SKM-1 treated with dmso at 0.1 percent for 144 hours (cell line): ENCODE measurements at regions not wholly inside any gene's neighbourhood (a gene's known extent, or its start where the extent isn't known, plus 50 kb on each side); places are given as distances from the start of the nearest gene placed in this dataset.

Experiments used
- DNase-seq: peaks from one replicate; lab custom pipeline; 2025; ENCODE audit not compliant: unreplicated experiment; lab: John Stamatoyannopoulos, UW

DNA sequence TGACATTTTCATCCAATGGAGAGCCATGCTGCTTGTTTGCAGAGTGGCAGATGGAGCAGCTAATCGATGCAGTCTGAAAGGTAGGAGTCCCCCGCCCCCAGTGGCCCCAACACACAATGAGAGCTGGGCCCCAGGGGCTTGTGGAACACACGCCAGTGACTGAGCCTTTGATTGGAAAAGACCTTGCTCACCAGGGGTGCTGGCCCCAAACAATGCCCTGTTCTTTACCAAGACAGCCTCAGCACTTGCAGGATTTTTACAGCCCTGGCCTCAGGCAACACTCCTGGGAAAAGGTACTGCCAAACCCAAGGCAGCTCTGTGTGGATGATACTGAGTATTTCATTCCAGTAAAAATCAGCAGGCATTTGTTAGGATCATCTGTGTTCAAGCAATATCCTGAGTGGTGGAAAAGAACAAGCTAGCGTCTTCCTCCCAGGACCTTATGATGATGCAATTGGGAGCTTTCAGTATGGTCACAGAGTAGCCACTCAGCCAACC, 276.8 kb upstream of the CLINT1 start:
- no peak for DNase-seq

DNA sequence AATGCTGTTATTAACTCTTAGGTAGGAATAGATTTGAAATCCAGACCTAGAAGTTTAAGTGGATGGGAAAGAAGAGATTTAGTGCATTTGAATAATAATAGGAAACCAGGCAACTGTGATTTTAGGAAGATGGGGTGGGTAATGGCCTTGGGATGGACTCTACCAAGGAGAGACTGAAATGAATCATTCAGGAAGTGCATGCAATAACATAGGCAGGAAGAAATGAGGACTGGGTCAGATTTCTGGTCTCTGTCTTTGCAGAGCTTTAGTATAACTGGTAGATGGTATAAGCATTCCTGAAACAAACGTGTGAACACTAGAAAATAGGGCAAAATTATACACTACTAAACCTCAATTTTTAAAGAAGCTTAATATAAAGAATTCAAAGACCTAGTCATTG, 274.4 kb upstream of the CLINT1 start:
- DNase-seq, result no peak

DNA sequence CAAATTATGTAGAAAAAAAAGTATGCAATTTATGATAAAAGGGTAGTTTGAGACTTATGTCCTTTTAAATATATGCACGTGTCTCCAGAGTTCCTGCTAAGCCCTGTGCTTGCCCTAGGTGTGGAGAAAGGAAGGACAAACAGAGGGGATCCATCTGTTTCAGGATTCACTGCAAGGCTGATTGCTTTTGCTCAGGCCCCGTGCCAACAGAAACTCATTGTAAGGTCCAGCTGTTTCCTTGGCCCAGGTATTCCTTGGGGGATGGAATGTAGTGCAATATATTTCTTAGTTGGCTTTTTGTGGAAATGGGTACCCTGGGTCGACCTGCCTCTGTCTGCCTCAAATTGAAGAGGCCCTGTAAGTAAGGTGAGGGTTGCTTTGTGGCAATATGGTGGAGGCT, 268.6 kb upstream of the CLINT1 start:
- no peak for DNase-seq

DNA sequence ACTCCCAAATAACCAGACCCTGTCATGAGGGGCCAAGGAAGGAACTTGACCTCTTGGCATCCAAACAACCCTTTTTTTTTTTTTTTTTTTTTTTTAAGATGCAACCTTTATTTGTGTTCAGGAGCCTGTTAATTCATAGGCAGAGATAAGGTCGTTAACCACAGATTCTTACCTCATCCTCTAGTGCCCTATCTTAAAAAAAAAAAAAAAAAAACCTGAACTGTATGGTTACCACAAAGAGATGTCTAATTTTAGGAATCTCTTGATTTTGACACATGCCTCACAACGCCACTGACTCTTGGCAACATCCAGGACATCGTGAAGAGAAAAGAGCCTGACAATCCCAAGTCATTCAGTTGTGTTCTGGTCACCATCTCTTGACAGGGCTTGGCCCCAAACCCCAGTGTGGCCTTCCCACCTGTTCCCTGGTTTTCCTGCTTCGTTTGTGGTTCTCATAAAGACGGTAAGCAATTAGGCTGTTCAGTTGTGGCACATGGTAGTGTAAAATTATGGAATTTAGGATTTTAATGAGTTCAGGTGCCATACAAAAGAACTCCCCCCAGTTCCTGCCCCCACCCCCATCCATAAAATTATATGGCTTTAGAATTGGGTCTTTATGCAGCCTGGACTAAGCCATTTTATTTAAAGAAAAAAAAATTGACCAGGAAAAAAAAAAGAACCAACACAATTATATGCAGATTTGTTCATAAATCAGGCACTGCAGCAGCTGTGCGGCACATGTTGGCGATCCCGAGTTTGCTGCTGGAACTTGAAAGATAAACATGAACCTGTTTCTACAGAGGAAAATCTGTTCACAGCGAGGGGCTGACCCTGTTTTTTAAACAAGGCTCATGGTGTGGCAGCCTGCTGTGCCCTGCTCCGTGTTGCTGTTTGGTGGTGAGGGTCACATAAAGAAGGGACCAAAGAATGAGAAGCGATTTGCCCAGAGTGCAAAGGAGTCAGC, 267.8 kb upstream of the CLINT1 start:
- no peak for DNase-seq

DNA sequence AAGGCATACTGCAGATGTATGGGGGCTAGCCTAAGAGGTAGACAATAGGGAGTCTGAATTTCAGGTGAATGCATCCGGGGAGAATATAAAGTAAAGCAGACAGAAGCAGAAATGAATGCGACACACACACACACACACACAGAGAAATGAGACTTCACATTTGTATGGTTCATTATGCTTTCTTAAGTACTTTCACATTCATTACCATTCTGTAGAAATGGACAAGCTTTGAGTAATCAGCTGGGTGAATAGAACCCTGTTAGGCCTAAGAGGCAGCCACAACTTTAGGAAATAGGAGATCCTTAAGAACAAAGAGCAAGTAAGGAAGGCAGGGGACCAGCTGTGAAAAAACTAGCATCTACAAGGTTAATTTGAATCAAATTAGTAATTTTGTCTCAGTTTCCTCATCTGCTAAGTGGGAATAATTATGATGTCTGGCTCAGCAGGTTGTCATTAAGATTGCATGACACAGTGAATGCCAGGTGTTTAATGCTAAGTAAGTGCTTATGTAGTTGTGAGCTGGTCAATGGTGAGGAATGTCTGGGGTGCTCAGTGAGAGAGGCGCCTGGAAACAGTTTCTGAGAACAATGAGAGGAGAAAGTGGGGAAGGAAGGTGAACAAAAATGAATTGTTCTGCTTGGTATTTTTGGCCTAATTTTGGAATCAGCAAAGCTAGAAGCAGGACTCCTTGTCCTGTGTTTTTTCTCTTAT, 265.8 kb upstream of the CLINT1 start:
- no peak for DNase-seq

DNA sequence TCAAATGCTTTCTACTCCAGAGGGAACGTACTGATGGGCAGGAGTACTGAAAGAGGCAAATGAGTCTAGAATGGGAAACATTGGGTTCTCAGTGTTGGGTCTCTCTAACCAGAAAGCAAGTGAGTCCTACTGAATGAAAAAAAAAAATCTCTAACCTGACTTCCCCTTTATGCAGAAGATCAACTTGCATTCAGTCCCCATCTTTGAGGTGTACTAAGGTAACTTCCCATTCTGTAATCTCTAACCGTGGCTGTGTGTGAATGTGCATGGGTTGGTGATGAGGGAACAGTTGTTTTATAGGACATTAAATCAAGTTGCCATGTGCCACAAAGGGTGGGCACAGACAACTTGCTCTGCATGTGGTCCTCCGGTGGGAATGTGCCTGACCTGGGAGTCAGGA, 264.6 kb upstream of the CLINT1 start:
- no peak for DNase-seq

DNA sequence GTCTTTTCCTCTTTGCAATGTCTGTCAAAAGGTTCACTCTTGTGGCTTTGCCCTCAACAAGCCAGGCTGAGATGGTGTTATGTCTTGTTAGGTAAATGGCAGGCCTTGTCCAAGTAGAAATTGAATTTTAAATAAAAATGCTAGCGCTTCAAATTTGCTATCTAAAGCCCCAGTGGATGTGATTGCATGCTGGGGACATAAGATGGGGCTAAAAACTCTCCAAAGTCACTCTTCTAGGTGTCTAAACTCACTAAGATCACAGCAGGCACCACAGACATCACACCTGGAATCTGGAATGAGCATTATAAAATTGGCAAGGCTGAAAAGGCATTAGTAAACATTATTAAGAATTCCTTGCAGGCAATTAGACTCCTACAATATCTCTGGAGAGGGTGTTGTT, 262.7 kb upstream of the CLINT1 start:
- DNase-seq, result no peak

DNA sequence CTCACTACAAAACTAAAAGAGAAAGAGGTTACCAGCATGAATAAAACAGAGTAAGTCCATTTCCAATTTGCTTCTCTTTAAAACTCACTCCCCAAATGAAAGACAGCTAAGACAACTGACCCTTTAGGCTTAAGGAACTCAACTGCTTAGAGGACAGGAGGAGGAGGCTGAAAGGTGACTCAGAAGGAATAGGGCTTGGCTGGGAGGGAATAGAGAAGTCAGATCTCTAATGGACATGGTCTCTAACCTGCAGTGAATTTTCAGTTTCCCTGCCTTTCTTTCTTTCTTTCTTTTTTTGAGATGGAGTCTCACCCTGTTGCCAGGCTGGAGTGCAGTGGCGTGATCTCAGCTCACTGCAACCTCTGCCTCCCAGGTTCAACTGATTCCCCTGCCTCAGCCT, 261.8 kb upstream of the CLINT1 start:
- DNase-seq, result peak; percentile 21

DNA sequence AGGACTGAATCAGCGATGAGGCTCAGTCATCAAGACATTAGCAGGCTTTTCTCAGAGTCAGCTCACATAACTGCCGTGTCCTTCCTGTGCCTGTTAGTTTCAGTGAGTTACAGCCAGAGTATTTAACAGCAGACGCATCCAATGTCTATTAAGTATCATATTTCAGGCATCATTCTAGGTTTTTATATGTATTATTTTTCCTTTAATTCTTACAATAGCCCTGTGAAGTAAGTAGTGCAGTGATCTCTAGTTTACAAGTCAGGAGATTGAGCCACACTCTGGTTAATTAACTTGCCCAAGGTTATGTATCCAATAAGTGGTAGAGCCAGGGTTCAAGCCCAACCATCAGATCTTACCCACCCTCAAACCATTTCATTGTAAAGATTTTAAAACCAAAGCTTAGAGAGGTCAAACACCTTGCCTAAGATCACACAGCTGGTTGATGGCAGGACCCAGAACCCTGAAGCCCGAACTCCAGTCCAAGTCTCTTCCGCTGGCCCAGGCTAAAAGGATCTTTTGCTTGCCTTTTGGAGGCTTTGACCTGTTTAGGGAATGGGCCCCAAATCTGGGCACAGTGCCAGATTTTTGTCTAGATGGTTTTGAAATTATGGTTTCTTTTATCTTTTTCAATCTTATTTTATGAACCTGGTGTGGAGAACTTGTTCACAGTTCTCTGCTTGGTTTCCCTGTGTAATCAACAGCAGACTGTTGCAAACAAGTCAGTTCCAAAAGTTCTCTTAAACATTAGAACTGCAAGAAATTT, 261.2 kb upstream of the CLINT1 start:
- no peak for DNase-seq

DNA sequence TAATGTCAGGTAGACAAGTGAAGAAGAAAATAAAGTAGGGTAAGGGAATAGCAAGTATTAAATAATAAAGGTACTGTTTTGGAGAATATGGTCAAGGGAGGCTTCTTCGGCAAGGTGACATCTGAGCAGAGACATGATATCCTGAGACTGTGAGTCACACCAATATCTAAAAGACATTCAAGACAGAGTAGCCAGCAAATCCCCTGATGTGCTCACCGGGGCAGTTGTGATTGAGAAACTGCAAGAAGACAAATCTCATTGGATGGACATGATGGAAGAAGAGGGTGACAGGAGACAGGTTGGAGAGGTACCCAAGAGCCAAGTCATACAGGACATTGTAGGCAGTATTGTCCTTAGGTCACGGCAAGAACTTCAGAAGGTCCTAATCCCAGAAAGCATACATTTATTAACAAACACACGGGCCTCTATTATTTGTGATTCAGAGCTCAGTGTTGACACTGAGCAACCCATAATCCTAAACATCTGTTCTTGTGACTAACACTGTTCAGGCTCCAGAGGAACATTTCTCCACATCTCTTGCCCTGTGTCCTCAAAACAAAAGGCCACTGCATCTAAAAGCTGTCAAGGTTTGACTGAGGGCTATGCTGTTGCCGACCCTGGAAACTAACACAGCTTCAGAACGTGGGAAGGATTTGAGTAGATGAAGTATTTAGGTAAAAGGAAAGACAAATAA, 258.7 kb upstream of the CLINT1 start:
- DNase-seq, result no peak

DNA sequence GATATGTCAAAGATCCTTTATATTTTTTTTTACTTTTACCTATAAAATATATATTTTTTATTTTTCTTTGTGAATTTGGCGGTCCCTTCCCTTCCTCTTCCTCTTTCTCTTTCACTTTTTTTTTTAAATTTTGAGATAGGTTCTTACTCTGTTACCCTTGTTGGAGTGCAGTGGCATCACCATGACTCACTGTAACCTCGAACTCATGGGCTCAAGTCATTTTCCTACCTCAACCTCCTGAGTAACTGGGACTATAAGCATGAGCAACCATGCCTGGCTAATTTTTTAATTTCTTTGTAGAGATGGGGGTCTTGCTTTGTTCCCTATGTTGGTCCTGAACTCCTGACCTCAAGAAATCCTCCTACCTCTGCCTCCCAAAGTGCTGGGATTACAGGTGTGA, 258.0 kb upstream of the CLINT1 start:
- DNase-seq, result no peak

DNA sequence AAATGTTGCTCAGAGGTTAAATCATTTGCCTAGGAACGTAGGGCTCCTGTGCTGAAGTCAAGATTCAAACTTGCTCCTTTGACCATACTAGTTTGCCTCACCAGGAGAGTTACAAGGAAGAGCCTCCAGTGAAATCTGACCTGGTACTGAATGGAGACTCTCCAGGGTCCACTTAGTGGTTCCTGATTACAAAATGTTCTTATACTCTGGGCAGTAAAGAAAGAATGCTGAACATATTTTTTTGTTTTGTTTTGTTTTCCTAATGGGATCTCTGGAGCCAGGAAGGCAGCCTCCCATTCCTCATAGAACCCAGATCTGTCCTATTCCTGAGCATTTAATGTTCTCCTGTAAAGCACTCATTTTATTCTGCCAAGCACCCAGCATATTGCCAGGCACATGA, 256.5 kb upstream of the CLINT1 start:
- no peak for DNase-seq

DNA sequence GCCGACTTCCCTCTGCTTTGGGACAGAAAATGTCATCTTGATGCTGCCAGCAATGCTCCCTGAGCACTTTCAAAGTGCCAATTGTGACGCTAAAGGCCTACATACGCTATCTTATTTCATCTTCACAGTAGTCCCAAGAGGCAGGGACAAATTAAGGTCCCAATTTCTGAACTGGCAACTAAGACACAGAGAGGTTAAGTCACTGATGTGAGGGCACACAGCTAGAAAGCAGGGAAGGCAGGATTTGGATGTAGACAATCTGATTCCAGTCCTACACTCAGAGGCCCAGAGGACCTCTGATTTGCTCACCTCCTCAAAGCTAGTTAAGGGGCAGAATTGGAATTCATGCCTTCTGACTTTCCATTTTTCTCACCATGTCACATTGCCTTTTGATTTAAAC, 249.2 kb upstream of the CLINT1 start:
- DNase-seq, result no peak

DNA sequence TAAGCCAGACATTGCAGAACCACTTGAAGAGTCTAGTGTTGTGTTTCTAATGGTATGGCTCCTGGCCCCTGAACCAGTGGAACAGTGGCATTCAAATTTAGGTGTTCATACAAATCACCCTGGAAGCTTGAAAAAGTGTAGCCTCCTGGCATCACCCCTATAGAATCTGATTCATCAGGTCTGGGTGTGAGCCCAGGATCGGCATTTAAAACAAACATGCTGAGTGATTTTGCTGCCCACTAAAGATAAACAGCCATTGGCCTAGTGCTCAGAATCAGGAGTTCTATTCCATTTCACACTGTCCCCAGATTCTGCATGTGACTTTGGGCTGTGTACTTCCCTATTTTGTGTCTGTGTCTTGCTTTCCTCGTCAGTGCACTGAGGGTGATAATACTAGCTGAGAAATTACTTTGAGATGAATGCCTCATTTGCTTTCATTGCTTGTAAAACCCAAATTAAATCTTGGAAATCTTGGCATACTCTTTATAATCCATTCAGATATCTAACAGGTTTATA, 241.5 kb upstream of the CLINT1 start:
- DNase-seq, result no peak

DNA sequence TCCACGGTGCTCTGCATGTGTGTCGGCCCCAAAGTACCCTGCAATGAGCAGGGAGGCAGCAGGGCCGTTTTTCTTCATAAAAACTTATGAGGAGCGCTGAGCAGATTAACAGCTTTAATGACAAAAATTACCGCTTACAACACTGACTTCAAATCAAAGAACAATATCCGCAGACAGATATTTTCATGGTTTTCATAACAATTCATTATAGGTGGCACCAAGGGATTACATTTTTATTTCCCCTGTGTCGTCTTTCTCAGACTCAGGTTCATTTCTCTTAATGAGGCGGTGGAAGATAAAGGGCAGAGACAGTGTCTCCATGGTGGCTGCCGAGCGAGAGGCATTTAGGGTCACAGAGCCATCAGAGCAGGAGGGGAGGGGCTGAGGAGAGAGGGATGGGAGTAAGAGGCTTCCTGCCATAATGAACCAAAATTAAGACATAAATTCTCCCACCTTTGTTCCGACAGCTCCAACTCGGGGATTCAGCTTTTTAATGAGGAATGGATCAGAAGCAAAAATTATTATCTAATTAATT, 240.7 kb upstream of the CLINT1 start:
- DNase-seq, result no peak

DNA sequence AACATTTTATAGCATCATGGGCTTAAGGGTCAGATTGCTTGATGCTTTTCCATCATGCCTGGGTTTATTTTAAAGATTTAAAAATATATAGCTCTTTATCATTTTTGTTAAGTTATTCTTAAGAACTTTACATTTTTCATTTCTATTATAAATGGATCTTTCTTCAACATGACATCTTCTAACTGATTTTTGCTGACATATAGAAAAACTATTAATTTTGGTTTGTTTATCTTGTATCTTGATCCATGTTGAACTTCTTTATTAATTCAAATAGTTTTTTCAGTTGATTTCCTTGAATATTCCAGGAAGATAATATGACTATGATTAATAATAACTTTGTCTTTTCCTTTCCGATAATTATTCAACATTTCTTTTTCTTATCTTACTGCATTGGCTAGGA, 237.9 kb upstream of the CLINT1 start:
- no peak for DNase-seq

DNA sequence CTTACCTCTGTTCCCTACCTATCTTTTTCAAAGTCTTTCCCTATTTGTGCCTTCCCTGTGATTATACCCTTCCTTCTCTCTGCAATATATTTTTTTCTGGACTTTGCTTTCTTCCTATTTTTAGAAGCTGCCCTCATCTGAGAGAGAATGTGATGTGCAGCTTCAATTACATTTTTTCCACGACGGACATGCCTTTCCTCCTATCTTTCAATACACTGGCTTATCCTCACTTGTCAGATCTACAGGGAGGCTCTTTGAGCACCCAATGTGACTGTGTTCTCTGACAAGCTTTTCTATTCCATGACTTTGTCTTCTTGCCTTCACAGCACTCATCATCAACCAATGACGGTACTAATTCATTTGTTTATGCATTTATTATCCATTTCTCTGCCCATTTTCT, 227.9 kb upstream of the CLINT1 start:
- DNase-seq, result no peak

DNA sequence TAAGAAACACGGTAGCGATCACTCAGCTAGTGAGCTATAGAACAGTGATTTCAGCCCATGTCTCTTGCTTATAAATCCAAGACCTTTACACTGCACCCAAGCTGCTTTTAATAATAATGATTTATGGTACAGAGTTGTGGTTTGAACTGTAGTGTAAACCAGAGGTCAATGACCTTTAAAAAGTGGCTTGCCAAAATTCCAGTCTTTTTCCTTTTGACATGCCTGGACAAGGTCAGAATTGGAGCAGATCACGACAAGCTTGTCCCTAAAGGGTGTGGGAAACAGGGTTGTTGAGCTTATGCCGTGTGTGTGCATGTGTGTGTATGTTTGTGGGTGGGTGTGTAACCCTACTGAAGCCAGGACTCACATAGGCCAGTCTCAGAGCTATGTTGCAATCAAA, 225.3 kb upstream of the CLINT1 start:
- no peak for DNase-seq

DNA sequence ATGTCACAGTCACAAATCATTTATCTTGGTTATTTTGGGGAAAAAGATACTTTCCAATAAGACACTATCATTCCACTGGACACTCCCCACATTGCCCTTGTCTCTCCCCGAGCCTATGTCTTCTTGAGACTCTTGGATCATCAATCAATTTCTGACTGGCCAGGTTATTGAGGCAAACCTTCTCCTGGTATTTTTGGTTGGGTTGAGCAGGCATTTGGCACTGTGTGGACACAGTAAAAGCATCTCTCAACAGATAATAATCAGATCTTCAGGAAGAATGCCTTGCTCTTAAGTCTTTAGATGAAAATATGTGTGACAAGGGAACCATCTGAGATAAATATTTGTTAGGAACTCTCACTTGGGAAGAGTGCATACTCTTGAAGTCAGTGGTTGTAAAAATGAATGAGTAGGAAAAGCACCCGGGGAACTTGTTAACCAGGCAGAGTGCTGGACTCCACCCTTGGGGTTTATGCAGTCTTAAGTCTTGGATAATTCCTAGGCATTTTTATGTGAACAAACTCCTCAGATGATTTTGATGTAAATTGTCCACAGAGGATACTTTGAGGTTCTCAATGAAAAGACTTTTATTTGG, 223.8 kb upstream of the CLINT1 start:
- DNase-seq, result no peak

DNA sequence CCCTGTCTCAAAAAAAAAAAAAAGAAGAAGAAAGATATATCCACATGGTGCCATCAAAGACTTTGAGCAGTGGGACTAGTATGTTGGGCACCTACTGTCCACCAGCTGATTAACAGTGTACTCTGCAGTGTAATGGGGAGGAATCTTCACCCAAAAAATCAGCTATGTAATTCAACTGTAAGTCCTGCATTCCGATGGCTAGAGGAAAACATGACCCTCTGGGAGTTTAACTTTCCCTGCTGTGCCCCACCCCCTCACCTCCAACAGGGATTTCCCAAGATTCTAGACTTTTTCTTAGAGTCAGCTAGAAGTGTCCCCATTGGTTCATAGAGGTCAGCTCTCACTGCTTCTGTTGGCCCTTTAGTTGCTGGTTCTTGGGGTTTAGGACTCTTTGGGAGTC, 221.2 kb upstream of the CLINT1 start:
- DNase-seq, result no peak
